ENCODE measurements at regions not wholly inside any gene's neighbourhood (a gene's known extent, or its start where the extent isn't known, plus 50 kb on each side); places are given as distances from the start of the nearest gene placed in this dataset.

DNA sequence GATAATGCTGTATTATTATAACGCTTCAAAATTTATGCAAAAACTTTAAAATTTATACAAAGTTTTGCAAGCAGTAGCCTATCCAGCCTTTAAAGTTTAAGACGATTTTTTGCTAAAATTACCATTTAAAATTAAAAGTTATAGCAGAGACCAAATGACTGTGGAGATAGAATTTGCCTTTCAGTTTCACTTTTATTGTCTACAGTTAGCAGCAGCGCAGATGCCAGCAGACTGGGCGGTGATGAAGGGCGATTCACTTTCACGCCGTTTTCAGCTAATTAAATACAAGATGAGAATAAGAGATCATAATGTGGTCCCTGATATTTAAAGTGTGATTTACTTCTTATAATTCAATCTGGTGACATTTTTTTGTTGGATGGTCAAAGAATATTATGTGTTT lies 1381.5 kb upstream of the ADGRL3 start:
- Histone ChIP-seq H3K79me2 (no peaks in the 10 kb centered on the region), H3K36me3 (replicated peaks; ENCODE audit: insufficient read depth, low read depth) (no peaks in the 10 kb centered on the region), H3K9me3 (ENCODE audit: low read depth) (no peaks in the 10 kb centered on the region), H4K20me1 (ENCODE audit: insufficient read depth, poor library complexity, severe bottlenecking) (no peaks in the 10 kb centered on the region), H3K4me3 (no peak overlapping the region), H3K27me3 (no peaks in the 10 kb centered on the region), H3K27ac (no peak overlapping the region), H2AFZ (peak overlapping the region; percentile 0), H3K9me2 (replicated peaks; ENCODE audit: insufficient read depth) (no peaks in the 10 kb centered on the region), H3K4me1 (ENCODE audit: insufficient read depth) (peaks cover 7% of the 10 kb centered on the region), H3K4me2 (no peak overlapping the region)
- no peak for DNase-seq (ENCODE audit: low spot score)
- TF ChIP-seq, protein P1, sequence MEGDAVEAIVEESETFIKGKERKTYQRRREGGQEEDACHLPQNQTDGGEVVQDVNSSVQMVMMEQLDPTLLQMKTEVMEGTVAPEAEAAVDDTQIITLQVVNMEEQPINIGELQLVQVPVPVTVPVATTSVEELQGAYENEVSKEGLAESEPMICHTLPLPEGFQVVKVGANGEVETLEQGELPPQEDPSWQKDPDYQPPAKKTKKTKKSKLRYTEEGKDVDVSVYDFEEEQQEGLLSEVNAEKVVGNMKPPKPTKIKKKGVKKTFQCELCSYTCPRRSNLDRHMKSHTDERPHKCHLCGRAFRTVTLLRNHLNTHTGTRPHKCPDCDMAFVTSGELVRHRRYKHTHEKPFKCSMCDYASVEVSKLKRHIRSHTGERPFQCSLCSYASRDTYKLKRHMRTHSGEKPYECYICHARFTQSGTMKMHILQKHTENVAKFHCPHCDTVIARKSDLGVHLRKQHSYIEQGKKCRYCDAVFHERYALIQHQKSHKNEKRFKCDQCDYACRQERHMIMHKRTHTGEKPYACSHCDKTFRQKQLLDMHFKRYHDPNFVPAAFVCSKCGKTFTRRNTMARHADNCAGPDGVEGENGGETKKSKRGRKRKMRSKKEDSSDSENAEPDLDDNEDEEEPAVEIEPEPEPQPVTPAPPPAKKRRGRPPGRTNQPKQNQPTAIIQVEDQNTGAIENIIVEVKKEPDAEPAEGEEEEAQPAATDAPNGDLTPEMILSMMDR (IDR thresholded peaks at IDR 0.05; ENCODE audit: poor library complexity) = no peak
- no peak for TF ChIP-seq EZH2 (IDR thresholded peaks at IDR 0.05; ENCODE audit: borderline replicate concordance)
- no peak for TF ChIP-seq EZH2phosphoT487 (IDR thresholded peaks at IDR 0.05; ENCODE audit: low read depth, severe bottlenecking, unreplicated experiment)
- WGBS (ENCODE audit: low lambda C conversion rate, missing lambda C conversion rate) = 88% methylated on average over 7 of the region's 7 CpGs

DNA sequence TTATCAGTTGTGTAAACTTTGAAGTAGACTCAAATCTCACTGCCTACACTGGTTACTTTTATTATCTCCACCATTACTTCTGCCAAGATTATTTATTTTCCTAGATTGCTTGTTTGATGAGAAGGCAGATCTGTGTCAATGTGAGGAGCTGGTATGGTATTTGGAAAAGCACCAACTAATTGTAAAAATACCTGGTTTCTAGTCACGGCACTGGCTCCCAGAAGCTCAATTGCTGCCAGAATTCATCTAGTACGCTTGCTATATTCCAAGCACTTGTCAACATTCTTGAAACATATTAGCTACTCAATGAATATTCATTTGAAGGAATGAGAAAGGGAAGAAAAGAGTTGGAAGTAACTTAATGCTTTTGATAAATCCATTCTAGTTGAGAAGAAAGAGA lies 1376.8 kb upstream of the ADGRL3 start:
- Histone ChIP-seq H3K9me3 (ENCODE audit: low read depth) (no peaks in the 10 kb centered on the region), H3K4me3 (no peak overlapping the region), H3K9me2 (replicated peaks; ENCODE audit: insufficient read depth) (no peaks in the 10 kb centered on the region), H3K27ac (no peak overlapping the region), H3K4me2 (no peak overlapping the region), H3K79me2 (no peaks in the 10 kb centered on the region), H3K36me3 (replicated peaks; ENCODE audit: insufficient read depth, low read depth) (no peaks in the 10 kb centered on the region), H4K20me1 (ENCODE audit: insufficient read depth, poor library complexity, severe bottlenecking) (no peaks in the 10 kb centered on the region), H3K4me1 (ENCODE audit: insufficient read depth) (no peaks in the 10 kb centered on the region), H3K27me3 (no peaks in the 10 kb centered on the region), H2AFZ (no peak overlapping the region)
- 90% methylated on average over 2 of the region's 2 CpGs for WGBS (ENCODE audit: low lambda C conversion rate, missing lambda C conversion rate)
- TF ChIP-seq, protein P1 (IDR thresholded peaks at IDR 0.05; ENCODE audit: poor library complexity) = no peak
- TF ChIP-seq EZH2phosphoT487 (IDR thresholded peaks at IDR 0.05; ENCODE audit: low read depth, severe bottlenecking, unreplicated experiment) = no peak
- no peak for TF ChIP-seq EZH2 (IDR thresholded peaks at IDR 0.05; ENCODE audit: borderline replicate concordance)
- no peak for DNase-seq (ENCODE audit: low spot score)

DNA sequence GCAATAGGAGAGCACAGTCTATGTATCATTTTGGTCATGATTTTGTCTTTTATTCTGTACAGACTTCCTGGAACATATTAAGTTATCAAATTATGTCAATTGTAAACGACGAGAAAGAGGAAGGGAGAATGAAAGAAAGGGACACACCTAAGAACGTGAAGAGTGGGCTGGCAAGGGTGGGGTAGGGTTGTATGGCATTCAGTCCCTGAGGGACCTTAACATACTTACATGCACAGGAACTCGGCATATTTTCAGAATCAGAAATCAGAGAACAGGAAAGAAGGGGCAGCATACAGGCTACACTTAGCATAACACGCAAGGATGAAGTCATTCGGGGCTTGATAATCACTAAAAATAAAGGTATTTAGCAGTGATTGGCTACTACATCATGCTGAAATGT lies 1375.0 kb upstream of the ADGRL3 start:
- Histone ChIP-seq H3K36me3 (replicated peaks; ENCODE audit: insufficient read depth, low read depth) (no peaks in the 10 kb centered on the region), H3K4me3 (no peak overlapping the region), H3K79me2 (no peaks in the 10 kb centered on the region), H3K9me2 (replicated peaks; ENCODE audit: insufficient read depth) (no peaks in the 10 kb centered on the region), H3K27me3 (no peaks in the 10 kb centered on the region), H2AFZ (no peak overlapping the region), H3K9me3 (ENCODE audit: low read depth) (no peaks in the 10 kb centered on the region), H3K4me2 (no peak overlapping the region), H3K27ac (no peak overlapping the region), H4K20me1 (ENCODE audit: insufficient read depth, poor library complexity, severe bottlenecking) (no peaks in the 10 kb centered on the region), H3K4me1 (ENCODE audit: insufficient read depth) (no peaks in the 10 kb centered on the region)
- whole genome bisulfite sequencing (ENCODE audit: low lambda C conversion rate, missing lambda C conversion rate) = 93% methylated on average over 6 of the region's 6 CpGs
- DNase-seq (ENCODE audit: low spot score) = no peak
- TF ChIP-seq EZH2phosphoT487 (IDR thresholded peaks at IDR 0.05; ENCODE audit: low read depth, severe bottlenecking, unreplicated experiment) (no peak), EZH2 (IDR thresholded peaks at IDR 0.05; ENCODE audit: borderline replicate concordance) (no peak)
- TF ChIP-seq, protein P1 (IDR thresholded peaks at IDR 0.05; ENCODE audit: poor library complexity) = no peak

DNA sequence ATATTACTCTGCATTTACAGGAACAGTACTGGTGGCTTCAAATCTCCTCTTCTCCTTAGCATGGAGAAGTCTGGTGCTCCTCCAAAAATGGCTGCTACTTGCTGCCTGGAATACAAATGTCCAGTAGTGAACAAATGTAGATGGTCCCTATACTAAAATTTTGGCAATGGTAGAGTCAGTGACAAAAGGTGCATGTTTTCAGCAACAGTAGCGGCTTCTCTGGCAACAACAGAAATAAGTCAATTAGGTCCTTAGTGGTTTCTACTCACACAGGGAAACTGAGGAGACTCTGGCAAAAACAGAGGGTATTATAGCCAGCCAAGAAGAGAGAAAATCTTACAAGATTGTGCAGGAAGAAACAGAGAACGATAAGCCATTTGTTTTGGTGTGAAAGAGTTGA lies 1368.4 kb upstream of the ADGRL3 start:
- Histone ChIP-seq H2AFZ (no peak overlapping the region), H3K4me3 (no peak overlapping the region), H3K36me3 (replicated peaks; ENCODE audit: insufficient read depth, low read depth) (no peaks in the 10 kb centered on the region), H3K79me2 (no peaks in the 10 kb centered on the region), H3K4me1 (ENCODE audit: insufficient read depth) (no peaks in the 10 kb centered on the region), H4K20me1 (ENCODE audit: insufficient read depth, poor library complexity, severe bottlenecking) (no peaks in the 10 kb centered on the region), H3K9me2 (replicated peaks; ENCODE audit: insufficient read depth) (no peaks in the 10 kb centered on the region), H3K9me3 (ENCODE audit: low read depth) (no peaks in the 10 kb centered on the region), H3K4me2 (no peak overlapping the region), H3K27me3 (no peaks in the 10 kb centered on the region), H3K27ac (no peak overlapping the region)
- no peak for TF ChIP-seq EZH2 (IDR thresholded peaks at IDR 0.05; ENCODE audit: borderline replicate concordance)
- no peak for TF ChIP-seq EZH2phosphoT487 (IDR thresholded peaks at IDR 0.05; ENCODE audit: low read depth, severe bottlenecking, unreplicated experiment)
- TF ChIP-seq, protein P1 (IDR thresholded peaks at IDR 0.05; ENCODE audit: poor library complexity) = no peak
- 83% methylated on average over 2 of the region's 2 CpGs for WGBS (ENCODE audit: low lambda C conversion rate, missing lambda C conversion rate)
- DNase-seq (ENCODE audit: low spot score) = no peak

Data from hepatocyte (in vitro differentiated cells).